IgD-negative memory B cell (primary cell): ENCODE measurements at regions not wholly inside any gene's neighbourhood (a gene's known extent, or its start where the extent isn't known, plus 50 kb on each side); places are given as distances from the start of the nearest gene placed in this dataset.

ENCODE experiments used
- H3K27ac Mint-ChIP-seq, 3 donors: one replicate each; pipeline ENCODE4 v1.8.0; 2020 to 2022; ENCODE audit warnings: mild to moderate bottlenecking in 3 of 3, mixed read lengths in 3 of 3, moderate library complexity in 1 of 3
- H3K27me3 Mint-ChIP-seq: one replicate; pipeline ENCODE4 v1.8.0; 2021; ENCODE audit warnings: mixed read lengths
- H3K36me3 Mint-ChIP-seq: one replicate; pipeline ENCODE4 v1.8.0; 2020; ENCODE audit warnings: mild to moderate bottlenecking, mixed read lengths
- H3K4me1 Mint-ChIP-seq, 3 donors: one replicate each; pipeline ENCODE4 v1.8.0; 2020 to 2022; ENCODE audit warnings: mixed read lengths in 3 of 3, mild to moderate bottlenecking in 1 of 3
- H3K4me3 Mint-ChIP-seq, 4 donors: one replicate each; pipeline ENCODE4 v1.8.0; 2020 to 2022; ENCODE audit warnings: mild to moderate bottlenecking in 4 of 4, mixed read lengths in 4 of 4, moderate library complexity in 3 of 4
- H3K9me3 Mint-ChIP-seq, 3 donors: one replicate each; pipeline ENCODE4 v1.8.0; 2020 to 2021; ENCODE audit warnings: mixed read lengths in 3 of 3, mild to moderate bottlenecking in 1 of 3

GRCh38 chr10:21172930-21173801, 276.1 kb upstream of the NEBL start:
- Mint-ChIP-seq H3K9me3 (peaks cover 0 to 3% (median 0%) of the 10 kb centered on the region in 3 donors), H3K36me3 (no peaks in the 10 kb centered on the region), H3K4me3 (peak overlapping the region in 3 of 4 donors; percentile 37 to 58 (median 43)), H3K4me1 (peaks cover 0 to 5% (median 1%) of the 10 kb centered on the region in 3 donors), H3K27me3 (peaks cover 41% of the 10 kb centered on the region), H3K27ac (no peak overlapping the region)

- H3K4me3 Mint-ChIP-seq = peak overlapping the region in 1 of 4 donors; percentile 2
- peaks cover 0 to 3% (median 0%) of the 10 kb centered on the region in 3 donors for H3K9me3 Mint-ChIP-seq
- peaks cover 0 to 5% (median 1%) of the 10 kb centered on the region in 3 donors for H3K4me1 Mint-ChIP-seq
- no peaks in the 10 kb centered on the region for H3K36me3 Mint-ChIP-seq
- no peak overlapping the region for H3K27ac Mint-ChIP-seq
- H3K27me3 Mint-ChIP-seq = peaks cover 40% of the 10 kb centered on the region
Measured at GRCh38 chr10:21172542-21172929, 275.4 kb upstream of the NEBL start.

- peaks cover 39% of the 10 kb centered on the region for H3K27me3 Mint-ChIP-seq
Measured at GRCh38 chr10:21171936-21172541, 274.9 kb upstream of the NEBL start.

GRCh38 chr10:21171197-21171935, 274.3 kb upstream of the NEBL start:
- no peak overlapping the region for H3K27ac Mint-ChIP-seq
- peaks cover 38% of the 10 kb centered on the region for H3K27me3 Mint-ChIP-seq
- H3K4me3 Mint-ChIP-seq = peak overlapping the region in 1 of 4 donors; percentile 58
- no peaks in the 10 kb centered on the region for H3K36me3 Mint-ChIP-seq
- H3K4me1 Mint-ChIP-seq = peaks cover 0 to 5% (median 1%) of the 10 kb centered on the region in 3 donors
- peaks cover 0 to 3% (median 0%) of the 10 kb centered on the region in 3 donors for H3K9me3 Mint-ChIP-seq

More at GRCh38 chr10:21171936-21172541, 274.9 kb upstream of the NEBL start:
- no peak overlapping the region for H3K4me3 Mint-ChIP-seq
- no peaks in the 10 kb centered on the region for H3K36me3 Mint-ChIP-seq
- H3K9me3 Mint-ChIP-seq = peaks cover 0 to 3% (median 0%) of the 10 kb centered on the region in 3 donors
- H3K4me1 Mint-ChIP-seq = peaks cover 0 to 5% (median 1%) of the 10 kb centered on the region in 3 donors
- no peak overlapping the region for H3K27ac Mint-ChIP-seq

- Mint-ChIP-seq H3K4me1 (peaks cover 0 to 5% (median 1%) of the 10 kb centered on the region in 3 donors), H3K4me3 (no peak overlapping the region), H3K9me3 (peaks cover 0 to 3% (median 0%) of the 10 kb centered on the region in 3 donors), H3K36me3 (no peaks in the 10 kb centered on the region), H3K27me3 (peaks cover 35% of the 10 kb centered on the region), H3K27ac (peak overlapping the region in 1 of 3 donors; percentile 37)
Measured at GRCh38 chr10:21170216-21170615, 273.1 kb upstream of the NEBL start.

GRCh38 chr10:21169271-21169670, 272.2 kb upstream of the NEBL start:
- peaks cover 0 to 5% (median 0%) of the 10 kb centered on the region in 3 donors for H3K9me3 Mint-ChIP-seq
- H3K36me3 Mint-ChIP-seq = no peaks in the 10 kb centered on the region
- H3K4me1 Mint-ChIP-seq = peaks cover 0 to 2% (median 1%) of the 10 kb centered on the region in 3 donors
- H3K27me3 Mint-ChIP-seq = peaks cover 28% of the 10 kb centered on the region
- H3K27ac Mint-ChIP-seq = no peak overlapping the region
- no peak overlapping the region for H3K4me3 Mint-ChIP-seq

GRCh38 chr10:21167288-21168010, 270.3 kb upstream of the NEBL start:
- Mint-ChIP-seq H3K4me1 (peaks cover 0 to 1% (median 0%) of the 10 kb centered on the region in 3 donors), H3K27ac (no peak overlapping the region), H3K27me3 (peaks cover 20% of the 10 kb centered on the region), H3K36me3 (no peaks in the 10 kb centered on the region), H3K4me3 (no peak overlapping the region), H3K9me3 (peaks cover 0 to 7% (median 2%) of the 10 kb centered on the region in 3 donors)

GRCh38 chr10:21166557-21167287, 269.6 kb upstream of the NEBL start:
- no peak overlapping the region for H3K27ac Mint-ChIP-seq
- H3K4me3 Mint-ChIP-seq = no peak overlapping the region
- H3K9me3 Mint-ChIP-seq = peaks cover 0 to 7% (median 5%) of the 10 kb centered on the region in 3 donors
- no peaks in the 10 kb centered on the region for H3K36me3 Mint-ChIP-seq
- H3K27me3 Mint-ChIP-seq = peaks cover 12% of the 10 kb centered on the region
- H3K4me1 Mint-ChIP-seq = no peaks in the 10 kb centered on the region

GRCh38 chr10:21165489-21165888, 268.4 kb upstream of the NEBL start:
- peaks cover 0 to 11% (median 7%) of the 10 kb centered on the region in 3 donors for H3K9me3 Mint-ChIP-seq
- H3K4me3 Mint-ChIP-seq = no peak overlapping the region
- H3K4me1 Mint-ChIP-seq = no peaks in the 10 kb centered on the region
- no peaks in the 10 kb centered on the region for H3K36me3 Mint-ChIP-seq
- no peak overlapping the region for H3K27ac Mint-ChIP-seq
- peaks cover 6% of the 10 kb centered on the region for H3K27me3 Mint-ChIP-seq

- H3K36me3 Mint-ChIP-seq = no peaks in the 10 kb centered on the region
- H3K27me3 Mint-ChIP-seq = peaks cover 2% of the 10 kb centered on the region
- H3K4me3 Mint-ChIP-seq = no peak overlapping the region
- no peak overlapping the region for H3K27ac Mint-ChIP-seq
- no peaks in the 10 kb centered on the region for H3K4me1 Mint-ChIP-seq
- peaks cover under 1 to 11% (median 4%) of the 10 kb centered on the region in 3 donors for H3K9me3 Mint-ChIP-seq
Measured at GRCh38 chr10:21164687-21165086, 267.6 kb upstream of the NEBL start.

GRCh38 chr10:21162948-21163347, 265.8 kb upstream of the NEBL start:
- Mint-ChIP-seq H3K36me3 (no peaks in the 10 kb centered on the region), H3K9me3 (peaks cover 2 to 11% (median 5%) of the 10 kb centered on the region in 3 donors)

GRCh38 chr10:21161647-21162046, 264.5 kb upstream of the NEBL start:
- Mint-ChIP-seq H3K9me3 (peaks cover 5 to 11% (median 5%) of the 10 kb centered on the region in 3 donors), H3K27ac (no peak overlapping the region), H3K36me3 (no peaks in the 10 kb centered on the region), H3K4me1 (no peaks in the 10 kb centered on the region), H3K27me3 (peaks cover 6% of the 10 kb centered on the region), H3K4me3 (no peak overlapping the region)

More at GRCh38 chr10:21162948-21163347, 265.8 kb upstream of the NEBL start:
- Mint-ChIP-seq H3K27me3 (peaks cover 6% of the 10 kb centered on the region), H3K4me3 (no peak overlapping the region), H3K27ac (no peak overlapping the region), H3K4me1 (no peaks in the 10 kb centered on the region)

- Mint-ChIP-seq H3K4me1 (no peaks in the 10 kb centered on the region), H3K36me3 (no peaks in the 10 kb centered on the region), H3K27me3 (peaks cover 6% of the 10 kb centered on the region), H3K27ac (no peak overlapping the region), H3K9me3 (peaks cover 5 to 11% (median 5%) of the 10 kb centered on the region in 3 donors), H3K4me3 (no peak overlapping the region)
Measured at GRCh38 chr10:21161090-21161625, 264.0 kb upstream of the NEBL start.
